GM19240 (cell line): ENCODE measurements at regions not wholly inside any gene's neighbourhood (a gene's known extent, or its start where the extent isn't known, plus 50 kb on each side); places are given as distances from the start of the nearest gene placed in this dataset.
"Not testable (repeated sequence)": the region's sequence is repeated elsewhere in the genome, so short reads cannot be mapped to it uniquely, and the experiment has no call there.

ENCODE experiments used
- DNase-seq: peaks from one replicate; pipeline ENCODE4 v3.0.0; 2011; ENCODE audit warnings: low spot score; ENCODE audit not compliant: insufficient read length

GRCh38 chr2:219832904-219833303 lies 205.5 kb downstream of the SLC4A3 start:
- no peak for DNase-seq

GRCh38 chr2:219835493-219835892 lies 208.1 kb downstream of the SLC4A3 start:
- no peak for DNase-seq

- DNase-seq: no peak
Measured at GRCh38 chr2:219836647-219837177, 209.3 kb downstream of the SLC4A3 start.

GRCh38 chr2:219844401-219845091 lies 217.1 kb downstream of the SLC4A3 start:
- DNase-seq: peak; percentile 25

GRCh38 chr2:219848882-219849281 lies 221.5 kb downstream of the SLC4A3 start:
- no peak for DNase-seq

- no peak for DNase-seq
Measured at GRCh38 chr2:219851169-219851568, 223.7 kb downstream of the SLC4A3 start.

- no peak for DNase-seq
Measured at GRCh38 chr2:219851801-219852481, 224.5 kb downstream of the SLC4A3 start.

- DNase-seq: no peak
Measured at GRCh38 chr2:219852626-219853025, 225.2 kb downstream of the SLC4A3 start.

GRCh38 chr2:219856602-219857001 lies 229.2 kb downstream of the SLC4A3 start:
- DNase-seq: no peak

- no peak for DNase-seq
Measured at GRCh38 chr2:219857751-219858150, 230.3 kb downstream of the SLC4A3 start.

GRCh38 chr2:219861307-219861706 lies 233.9 kb downstream of the SLC4A3 start:
- no peak for DNase-seq

- no peak for DNase-seq
Measured at GRCh38 chr2:219864154-219864553, 236.7 kb downstream of the SLC4A3 start.

- DNase-seq: no peak
Measured at GRCh38 chr2:219868635-219869034, 241.2 kb downstream of the SLC4A3 start.

GRCh38 chr2:219870041-219870440 lies 242.6 kb downstream of the SLC4A3 start:
- no peak for DNase-seq

- DNase-seq: no peak
Measured at GRCh38 chr2:219871351-219871750, 243.9 kb downstream of the SLC4A3 start.

GRCh38 chr2:219875036-219875435 lies 247.6 kb downstream of the SLC4A3 start:
- no peak for DNase-seq

- not testable (repeated sequence) for DNase-seq
Measured at GRCh38 chr2:219875986-219876385, 248.6 kb downstream of the SLC4A3 start.

- DNase-seq: no peak
Measured at GRCh38 chr2:219876931-219877330, 249.5 kb downstream of the SLC4A3 start.

GRCh38 chr2:219877728-219878127 lies 250.3 kb downstream of the SLC4A3 start:
- no peak for DNase-seq

- no peak for DNase-seq
Measured at GRCh38 chr2:219878516-219878915, 251.1 kb downstream of the SLC4A3 start.

- DNase-seq: no peak
Measured at GRCh38 chr2:219881851-219882250, 254.4 kb downstream of the SLC4A3 start.

- DNase-seq: no peak
Measured at GRCh38 chr2:219886615-219887014, 259.2 kb downstream of the SLC4A3 start.

- no peak for DNase-seq
Measured at GRCh38 chr2:219887870-219888269, 260.4 kb downstream of the SLC4A3 start.
